Activated naive CD8-positive, alpha-beta T cell treated with anti-CD3 and anti-CD28 coated beads, Interleukin-2, amount 50 U/mL, for 24 hours (primary cell): ENCODE measurements at regions not wholly inside any gene's neighbourhood (a gene's known extent, or its start where the extent isn't known, plus 50 kb on each side); places are given as distances from the start of the nearest gene placed in this dataset.
"Not testable (repeated sequence)": the region's sequence is repeated elsewhere in the genome, so short reads cannot be mapped to it uniquely, and the experiment has no call there.

Source experiments
- ATAC-seq: fragments of 150-1000 bp; cut with Tn5 transposase; one replicate; pipeline ENCODE4 v1.10.0; 2021
- DNase-seq: peaks from one replicate; pipeline ENCODE4 v3.0.0; 2021
- H3K27ac Mint-ChIP-seq: one replicate; pipeline ENCODE4 v1.8.0; 2021; ENCODE audit warnings: mild to moderate bottlenecking, mixed read lengths
- H3K27me3 Mint-ChIP-seq: one replicate; pipeline ENCODE4 v1.8.0; 2021; ENCODE audit warnings: mixed read lengths
- H3K36me3 Mint-ChIP-seq: one replicate; pipeline ENCODE4 v1.8.0; 2021; ENCODE audit warnings: low read depth, mixed read lengths
- H3K4me1 Mint-ChIP-seq: one replicate; pipeline ENCODE4 v1.8.0; 2021; ENCODE audit warnings: mixed read lengths
- H3K4me3 Mint-ChIP-seq: one replicate; pipeline ENCODE4 v1.8.0; 2021; ENCODE audit warnings: mild to moderate bottlenecking, moderate library complexity, mixed read lengths
- H3K9me3 Mint-ChIP-seq: one replicate; pipeline ENCODE4 v1.8.0; 2021; ENCODE audit warnings: mixed read lengths

- H3K36me3 Mint-ChIP-seq = no peaks in the 10 kb centered on the region
- peaks cover 2% of the 10 kb centered on the region for H3K9me3 Mint-ChIP-seq
- H3K27ac Mint-ChIP-seq = no peak overlapping the region
- H3K4me3 Mint-ChIP-seq = no peak overlapping the region
- DNase-seq (no peak), ATAC-seq (no peak)
- no peaks in the 10 kb centered on the region for H3K4me1 Mint-ChIP-seq
- H3K27me3 Mint-ChIP-seq = peaks cover 8% of the 10 kb centered on the region
These were observed 291.3 kb downstream of the REEP3 start for GRCh38 chr10:63812501-63812900.

GRCh38 chr10:63819753-63820329 lies 298.6 kb downstream of the REEP3 start:
- H3K27me3 Mint-ChIP-seq = peaks cover 24% of the 10 kb centered on the region
- no peak overlapping the region for H3K27ac Mint-ChIP-seq
- H3K4me3 Mint-ChIP-seq = no peak overlapping the region
- H3K36me3 Mint-ChIP-seq = no peaks in the 10 kb centered on the region
- no peaks in the 10 kb centered on the region for H3K4me1 Mint-ChIP-seq
- peak; percentile 38 for DNase-seq
- no peaks in the 10 kb centered on the region for H3K9me3 Mint-ChIP-seq
- no peak for ATAC-seq

- Mint-ChIP-seq H3K27ac (no peak overlapping the region), H3K36me3 (no peaks in the 10 kb centered on the region), H3K4me3 (no peak overlapping the region), H3K4me1 (no peaks in the 10 kb centered on the region), H3K9me3 (no peaks in the 10 kb centered on the region), H3K27me3 (peaks cover 22% of the 10 kb centered on the region)
- ATAC-seq (no peak), DNase-seq (no peak)
These were observed 301.3 kb downstream of the REEP3 start for GRCh38 chr10:63822496-63822895.

GRCh38 chr10:63825111-63825510 lies 303.9 kb downstream of the REEP3 start:
- H3K36me3 Mint-ChIP-seq = no peaks in the 10 kb centered on the region
- ATAC-seq = no peak
- no peaks in the 10 kb centered on the region for H3K4me1 Mint-ChIP-seq
- no peak overlapping the region for H3K27ac Mint-ChIP-seq
- no peaks in the 10 kb centered on the region for H3K9me3 Mint-ChIP-seq
- DNase-seq = no peak
- peaks cover 12% of the 10 kb centered on the region for H3K27me3 Mint-ChIP-seq
- H3K4me3 Mint-ChIP-seq = no peak overlapping the region

GRCh38 chr10:63825766-63826165 lies 304.6 kb downstream of the REEP3 start:
- Mint-ChIP-seq H3K27ac (no peak overlapping the region), H3K4me1 (no peaks in the 10 kb centered on the region), H3K27me3 (peaks cover 12% of the 10 kb centered on the region), H3K9me3 (no peaks in the 10 kb centered on the region), H3K36me3 (no peaks in the 10 kb centered on the region), H3K4me3 (no peak overlapping the region)
- DNase-seq = no peak
- no peak for ATAC-seq

- H3K9me3 Mint-ChIP-seq, DNase-seq, H3K4me1 Mint-ChIP-seq, H3K27ac Mint-ChIP-seq, ATAC-seq, H3K36me3 Mint-ChIP-seq, H3K4me3 Mint-ChIP-seq: not testable (repeated sequence)
- H3K27me3 Mint-ChIP-seq = peaks cover 12% of the 10 kb centered on the region
These were observed 305.8 kb downstream of the REEP3 start for GRCh38 chr10:63827018-63827417.

GRCh38 chr10:63829020-63829419 lies 307.8 kb downstream of the REEP3 start:
- no peak for DNase-seq
- H3K4me3 Mint-ChIP-seq = no peak overlapping the region
- H3K9me3 Mint-ChIP-seq = no peaks in the 10 kb centered on the region
- no peaks in the 10 kb centered on the region for H3K4me1 Mint-ChIP-seq
- no peak overlapping the region for H3K27ac Mint-ChIP-seq
- no peak for ATAC-seq
- peaks cover 8% of the 10 kb centered on the region for H3K27me3 Mint-ChIP-seq
- H3K36me3 Mint-ChIP-seq = no peaks in the 10 kb centered on the region

- no peak overlapping the region for H3K27ac Mint-ChIP-seq
- no peaks in the 10 kb centered on the region for H3K4me1 Mint-ChIP-seq
- DNase-seq (no peak), ATAC-seq (no peak)
- no peaks in the 10 kb centered on the region for H3K9me3 Mint-ChIP-seq
- no peak overlapping the region for H3K4me3 Mint-ChIP-seq
- peaks cover 8% of the 10 kb centered on the region for H3K27me3 Mint-ChIP-seq
- no peaks in the 10 kb centered on the region for H3K36me3 Mint-ChIP-seq
These were observed 308.5 kb downstream of the REEP3 start for GRCh38 chr10:63829573-63830149.

GRCh38 chr10:63832686-63833085 lies 311.5 kb downstream of the REEP3 start:
- H3K36me3 Mint-ChIP-seq = no peaks in the 10 kb centered on the region
- no peaks in the 10 kb centered on the region for H3K9me3 Mint-ChIP-seq
- DNase-seq (no peak), ATAC-seq (no peak)
- H3K27me3 Mint-ChIP-seq = peaks cover 7% of the 10 kb centered on the region
- no peak overlapping the region for H3K4me3 Mint-ChIP-seq
- no peaks in the 10 kb centered on the region for H3K4me1 Mint-ChIP-seq
- H3K27ac Mint-ChIP-seq = no peak overlapping the region

- no peak overlapping the region for H3K4me3 Mint-ChIP-seq
- no peaks in the 10 kb centered on the region for H3K36me3 Mint-ChIP-seq
These were observed 312.3 kb downstream of the REEP3 start for GRCh38 chr10:63833411-63834060.

GRCh38 chr10:63836666-63837442 lies 315.7 kb downstream of the REEP3 start:
- Mint-ChIP-seq H3K9me3 (no peaks in the 10 kb centered on the region), H3K27me3 (peaks cover 7% of the 10 kb centered on the region), H3K27ac (no peak overlapping the region), H3K36me3 (no peaks in the 10 kb centered on the region), H3K4me1 (no peaks in the 10 kb centered on the region), H3K4me3 (no peak overlapping the region)
- no peak for ATAC-seq
- no peak for DNase-seq

More at GRCh38 chr10:63833411-63834060, 312.3 kb downstream of the REEP3 start:
- Mint-ChIP-seq H3K27me3 (peaks cover 7% of the 10 kb centered on the region), H3K27ac (no peak overlapping the region), H3K4me1 (no peaks in the 10 kb centered on the region), H3K9me3 (no peaks in the 10 kb centered on the region)
- DNase-seq = no peak
- no peak for ATAC-seq

GRCh38 chr10:63841761-63842160 lies 320.6 kb downstream of the REEP3 start:
- no peak for DNase-seq
- Mint-ChIP-seq H3K9me3 (no peaks in the 10 kb centered on the region), H3K36me3 (no peaks in the 10 kb centered on the region), H3K27me3 (peaks cover 10% of the 10 kb centered on the region), H3K4me3 (no peak overlapping the region), H3K27ac (no peak overlapping the region), H3K4me1 (no peaks in the 10 kb centered on the region)
- ATAC-seq = no peak

- H3K27me3 Mint-ChIP-seq = peaks cover 15% of the 10 kb centered on the region
- H3K4me1 Mint-ChIP-seq = no peaks in the 10 kb centered on the region
- DNase-seq (no peak), ATAC-seq (no peak)
- no peak overlapping the region for H3K27ac Mint-ChIP-seq
- H3K36me3 Mint-ChIP-seq = no peaks in the 10 kb centered on the region
- no peaks in the 10 kb centered on the region for H3K9me3 Mint-ChIP-seq
- no peak overlapping the region for H3K4me3 Mint-ChIP-seq
These were observed 321.9 kb downstream of the REEP3 start for GRCh38 chr10:63843107-63843506.

- not testable (repeated sequence) for H3K4me1 Mint-ChIP-seq, H3K9me3 Mint-ChIP-seq, H3K27ac Mint-ChIP-seq, ATAC-seq, H3K4me3 Mint-ChIP-seq, DNase-seq, H3K36me3 Mint-ChIP-seq
- H3K27me3 Mint-ChIP-seq = peaks cover 13% of the 10 kb centered on the region
These were observed 327.7 kb downstream of the REEP3 start for GRCh38 chr10:63848871-63849270.

- ATAC-seq (no peak), DNase-seq (no peak)
- Mint-ChIP-seq H3K27me3 (peaks cover 29% of the 10 kb centered on the region), H3K4me3 (no peak overlapping the region), H3K27ac (no peak overlapping the region), H3K4me1 (peaks cover 7% of the 10 kb centered on the region), H3K9me3 (no peaks in the 10 kb centered on the region), H3K36me3 (no peaks in the 10 kb centered on the region)
These were observed 341.7 kb downstream of the REEP3 start for GRCh38 chr10:63862860-63863259.
